IMR-90 (cell line): ENCODE measurements at regions not wholly inside any gene's neighbourhood (a gene's known extent, or its start where the extent isn't known, plus 50 kb on each side); places are given as distances from the start of the nearest gene placed in this dataset.

Experiments
- ATAC-seq: fragments of 200-7000 bp; cut with Tn5 transposase; 2 replicates; pipeline ENCODE4 v1.9.1; 2020; ENCODE audit warnings: low read depth, mild to moderate bottlenecking, moderate library complexity
- BruUV-seq: library from RNA; stranded (reverse); fragments of 400-500 nt; replicated peaks from 2 replicates; lab custom pipeline; 2021; lab: Mats Ljungman, UMichigan
- CTCF ChIA-PET: fragments of 300-600 bp; formaldehyde crosslinking; extraction: SDS; loops from one replicate; lab custom pipeline; 2021; ENCODE audit warnings: antibody characterized with exemption; lab: Yijun Ruan, JAX
- POLR2A ChIA-PET: fragments of 300-600 bp; sonication (Branson Sonifier 250); formaldehyde crosslinking; loops from one replicate; lab custom pipeline; 2022; ENCODE audit warnings: antibody characterized with exemption; ENCODE audit not compliant: unreplicated experiment; lab: Charles Lee
- DNase-seq: peaks from one replicate; pipeline ENCODE4 v3.0.0; 2013
- H2AFZ ChIP-seq: replicated peaks from 2 replicates; pipeline ENCODE3; 2013; ENCODE audit warnings: low read length, mild to moderate bottlenecking; ENCODE audit not compliant: poor library complexity
- H2AK5ac ChIP-seq: 2 replicates; pipeline ENCODE4 v1.6.1; 2013; ENCODE audit warnings: low read depth, low read length, inconsistent platforms
- H2AK9ac ChIP-seq: replicated peaks from 2 replicates; pipeline ENCODE3; 2013; ENCODE audit warnings: mild to moderate bottlenecking, low read depth, low read length, moderate library complexity; ENCODE audit not compliant: poor library complexity
- H2BK120ac ChIP-seq: 2 replicates; pipeline ENCODE4 v1.6.1; 2013; ENCODE audit warnings: low read depth, low read length, inconsistent platforms
- H2BK15ac ChIP-seq: 3 replicates; pipeline ENCODE4 v1.6.1; 2013; ENCODE audit warnings: low read depth, low read length, inconsistent platforms
- H2BK20ac ChIP-seq: 2 replicates; pipeline ENCODE4 v1.6.1; 2013; ENCODE audit warnings: low read depth, mild to moderate bottlenecking, inconsistent platforms, low read length, moderate library complexity
- H2BK5ac ChIP-seq: 2 replicates; pipeline ENCODE4 v1.6.1; 2013; ENCODE audit warnings: mild to moderate bottlenecking, low read depth, low read length, inconsistent platforms; ENCODE audit not compliant: poor library complexity, severe bottlenecking
- H3K14ac ChIP-seq: replicated peaks from 2 replicates; pipeline ENCODE4 v1.6.1; 2013; ENCODE audit warnings: low read depth, low read length, inconsistent platforms
- H3K18ac ChIP-seq: 2 replicates; pipeline ENCODE4 v1.6.1; 2013; ENCODE audit warnings: low read depth, low read length, control low read depth
- H3K23ac ChIP-seq: 2 replicates; pipeline ENCODE4 v1.6.1; 2013; ENCODE audit warnings: low read depth, low read length, inconsistent platforms
- H3K27ac ChIP-seq: 2 replicates; pipeline ENCODE4 v1.5.1; 2013; ENCODE audit warnings: mild to moderate bottlenecking, control low read depth, low read length; ENCODE audit not compliant: insufficient read depth
- H3K27me3 ChIP-seq: 2 replicates; pipeline ENCODE4 v1.6.1; 2013; ENCODE audit warnings: low read length; ENCODE audit not compliant: control insufficient read depth, insufficient read depth
- H3K36me3 ChIP-seq: 2 replicates; pipeline ENCODE4 v1.6.1; 2013; ENCODE audit warnings: low read length, mixed read lengths; ENCODE audit not compliant: control insufficient read depth, insufficient read depth
- H3K4ac ChIP-seq: 2 replicates; pipeline ENCODE4 v1.6.1; 2013; ENCODE audit warnings: low read depth, low read length, inconsistent platforms
- H3K4me1 ChIP-seq: 2 replicates; pipeline ENCODE4 v1.6.1; 2013; ENCODE audit warnings: low read length, mixed read lengths; ENCODE audit not compliant: control insufficient read depth, insufficient read depth
- H3K4me2 ChIP-seq: 2 replicates; pipeline ENCODE4 v1.6.1; 2013; ENCODE audit warnings: low read depth, mild to moderate bottlenecking, control low read depth, low read length, moderate library complexity
- H3K4me3 ChIP-seq: 2 replicates; pipeline ENCODE4 v1.5.1; 2013; ENCODE audit warnings: low read depth, mild to moderate bottlenecking, control low read depth, low read length, moderate library complexity; ENCODE audit not compliant: insufficient read depth
- H3K56ac ChIP-seq: 2 replicates; pipeline ENCODE4 v1.6.1; 2013; ENCODE audit warnings: low read length, inconsistent platforms; ENCODE audit not compliant: insufficient read depth; ENCODE audit errors: extremely low read depth
- H3K79me1 ChIP-seq, 2 experiments: 2 replicates each; pipeline ENCODE4 v1.6.1; 2013; ENCODE audit warnings: low read length in 2 of 2, inconsistent platforms in 1 of 2, low read depth in 1 of 2
- H3K9ac ChIP-seq: 2 replicates; pipeline ENCODE4 v1.6.1; 2013; ENCODE audit warnings: low read depth, low read length, control low read depth
- H3K9me1 ChIP-seq: 2 replicates; pipeline ENCODE4 v1.6.1; 2013; ENCODE audit warnings: low read length, inconsistent platforms; ENCODE audit not compliant: insufficient read depth
- H3K9me3 ChIP-seq: 2 replicates; pipeline ENCODE4 v1.6.1; 2013; ENCODE audit warnings: low read length; ENCODE audit not compliant: control insufficient read depth, insufficient read depth
- H4K20me1 ChIP-seq: 2 replicates; pipeline ENCODE4 v1.6.1; 2013; ENCODE audit warnings: low read length, inconsistent platforms; ENCODE audit not compliant: insufficient read depth
- H4K5ac ChIP-seq: 2 replicates; pipeline ENCODE4 v1.6.1; 2013; ENCODE audit warnings: mild to moderate bottlenecking, low read depth, low read length, control low read depth
- H4K8ac ChIP-seq, 2 experiments: 2 replicates each; pipeline ENCODE4 v1.6.1; 2013; ENCODE audit warnings: low read depth in 2 of 2, low read length in 2 of 2, control low read depth in 1 of 2, inconsistent platforms in 1 of 2
- H4K91ac ChIP-seq: 2 replicates; pipeline ENCODE4 v1.6.1; 2013; ENCODE audit warnings: low read depth, low read length, inconsistent platforms; ENCODE audit not compliant: insufficient read depth
- BHLHE40 ChIP-seq: fragments of 150-350 bp; IDR thresholded peaks from 2 replicates; pipeline ENCODE4 v1.6.1; 2016; ENCODE audit warnings: mild to moderate bottlenecking, low read depth, low read length
- CEBPB ChIP-seq: IDR thresholded peaks from 2 replicates; pipeline ENCODE4 v1.6.1; 2012; ENCODE audit warnings: low read depth, low read length, improper control_type of control experiment
- CHD1 ChIP-seq: IDR thresholded peaks from 2 replicates; pipeline ENCODE4 v1.6.1; 2012; ENCODE audit warnings: low read depth, low read length, improper control_type of control experiment
- CTCF ChIP-seq: conservative IDR thresholded peaks from 2 replicates; pipeline ENCODE4 v1.5.1; 2012; ENCODE audit warnings: mild to moderate bottlenecking, low read depth, low read length, improper control_type of control experiment
- ELK1 ChIP-seq: fragments of 150-350 bp; IDR thresholded peaks from 2 replicates; pipeline ENCODE4 v1.6.1; 2016; ENCODE audit warnings: low read depth, mild to moderate bottlenecking, low read length, moderate library complexity, borderline replicate concordance
- FOS ChIP-seq: fragments of 150-350 bp; IDR thresholded peaks from 2 replicates; pipeline ENCODE4 v1.6.1; 2016; ENCODE audit warnings: low read depth, low read length
- MAFK ChIP-seq: IDR thresholded peaks from 2 replicates; pipeline ENCODE4 v1.6.1; 2012; ENCODE audit warnings: low read depth, low read length, improper control_type of control experiment
- MAZ ChIP-seq: IDR thresholded peaks from 2 replicates; pipeline ENCODE4 v1.6.1; 2012; ENCODE audit warnings: low read depth, mild to moderate bottlenecking, low read length, improper control_type of control experiment, moderate library complexity, borderline replicate concordance
- MXI1 ChIP-seq: IDR thresholded peaks from 2 replicates; pipeline ENCODE4 v1.6.1; 2012; ENCODE audit warnings: low read depth, mild to moderate bottlenecking, low read length, moderate library complexity, borderline replicate concordance
- NFE2L2 ChIP-seq: fragments of 150-350 bp; IDR thresholded peaks from 2 replicates; pipeline ENCODE4 v1.6.1; 2016; ENCODE audit warnings: low read depth, mild to moderate bottlenecking, low read length
- POLR2A ChIP-seq: IDR thresholded peaks from 2 replicates; pipeline ENCODE4 v1.6.1; 2012; ENCODE audit warnings: mild to moderate bottlenecking, low read depth, low read length
- RAD21 ChIP-seq: IDR thresholded peaks from 2 replicates; pipeline ENCODE4 v1.6.1; 2012; ENCODE audit warnings: low read length, improper control_type of control experiment
- RCOR1 ChIP-seq: IDR thresholded peaks from 2 replicates; pipeline ENCODE4 v1.6.1; 2012; ENCODE audit warnings: mild to moderate bottlenecking, low read length, improper control_type of control experiment; ENCODE audit not compliant: insufficient replicate concordance
- RFX5 ChIP-seq: IDR thresholded peaks from 2 replicates; pipeline ENCODE4 v1.8.0; 2012; ENCODE audit warnings: low read depth, mild to moderate bottlenecking, low read length, moderate library complexity
- SMC3 ChIP-seq: fragments of 150-350 bp; IDR thresholded peaks from 2 replicates; pipeline ENCODE4 v1.6.1; 2016; ENCODE audit warnings: low read depth, mild to moderate bottlenecking, antibody characterized with exemption, low read length, moderate library complexity
- USF2 ChIP-seq: fragments of 150-350 bp; IDR thresholded peaks from 2 replicates; pipeline ENCODE4 v1.6.1; 2017; ENCODE audit warnings: mild to moderate bottlenecking, antibody characterized with exemption, low read length, low read depth
- WGBS, 2 experiments: methylation state at CpG; one replicate each; pipeline versions ENCODE4 v1.1.5 to v1.1.7; 2013; ENCODE audit warnings: missing lambda C conversion rate in 2 of 2; ENCODE audit not compliant: insufficient read length in 1 of 2; ENCODE audit errors: extremely low coverage in 2 of 2; 5-methylcytosine and 5-hydroxymethylcytosine counted together
- dilution Hi-C: fragments of 300-500 bp; cut with HindIII; formaldehyde crosslinking; loops from one replicate; pipeline ENCODE4 v1.14.3; 2018; ENCODE audit warnings: low sequenced_read_pairs; ENCODE audit not compliant: unreplicated experiment
- in situ Hi-C: fragments of 300-500 bp; cut with MboI; formaldehyde crosslinking; loops from 3 replicates; pipeline ENCODE4 v1.14.3; 2019; ENCODE audit warnings: low sequenced_read_pairs, inconsistent platforms, mixed read lengths
- intact Hi-C: fragments of 100-400 bp; cut with micrococcal nuclease; formaldehyde crosslinking; loops from 2 replicates; pipeline ENCODE4 v1.10.0; 2022

- intact Hi-C loops, result no loop called here
- Histone ChIP-seq H3K79me1 (no peaks in the 10 kb centered on the region), H4K91ac (no peak overlapping the region), H2AFZ (no peak overlapping the region), H2AK5ac (no peak overlapping the region), H3K27ac (no peak overlapping the region), H3K9me1 (no peaks in the 10 kb centered on the region), H2BK120ac (no peak overlapping the region), H2BK15ac (no peak overlapping the region), H3K4me1 (no peaks in the 10 kb centered on the region), H3K14ac (no peak overlapping the region), H3K9me3 (no peaks in the 10 kb centered on the region), H4K5ac (no peak overlapping the region), H4K8ac (no peak overlapping the region), H3K4ac (no peak overlapping the region), H2AK9ac (no peak overlapping the region), H3K27me3 (no peaks in the 10 kb centered on the region), H4K20me1 (no peaks in the 10 kb centered on the region), H3K9ac (no peak overlapping the region), H3K4me3 (no peak overlapping the region), H3K36me3 (no peaks in the 10 kb centered on the region), H3K18ac (no peak overlapping the region), H3K56ac (no peak overlapping the region), H2BK5ac (no peak overlapping the region), H3K4me2 (no peak overlapping the region), H2BK20ac (no peak overlapping the region), H3K23ac (no peak overlapping the region)
- CTCF ChIA-PET, result no interaction called here
- no CpG with 5 or more reads among the region's 3 CpGs for WGBS, 2 experiments
- POLR2A ChIA-PET, result no interaction called here
- BruUV-seq, result no TSS peak
- in situ Hi-C loops, result no loop called here
- no peak for DNase-seq
- no peak for ATAC-seq
- no peak for TF ChIP-seq BHLHE40
- no peak for TF ChIP-seq POLR2A
- TF ChIP-seq RAD21, result no peak
- no peak for TF ChIP-seq CEBPB
- no peak for TF ChIP-seq RFX5
- no peak for TF ChIP-seq SMC3
- TF ChIP-seq CTCF, result no peak
- TF ChIP-seq RCOR1, result no peak
- no peak for TF ChIP-seq CHD1
- no peak for TF ChIP-seq ELK1
- TF ChIP-seq MAFK, result no peak
- no peak for TF ChIP-seq MXI1
- TF ChIP-seq NFE2L2, result no peak
- TF ChIP-seq MAZ, result no peak
- TF ChIP-seq FOS, result no peak
- TF ChIP-seq USF2, result no peak
- dilution Hi-C loops, result no loop called here
Measured at GRCh38 chr4:31290836-31291235, 570.7 kb downstream of the PCDH7 start.
